OCI-LY3 (cell line): ENCODE measurements at regions not wholly inside any gene's neighbourhood (a gene's known extent, or its start where the extent isn't known, plus 50 kb on each side); places are given as distances from the start of the nearest gene placed in this dataset.

Experiments
- H2AFZ ChIP-seq: fragments of 200-600, 300-600 bp; shearing (Covaris generic); 2 replicates; pipeline ENCODE4 v1.6.0; 2014; ENCODE audit warnings: antibody characterized with exemption, low read depth, low read length
- H3K27ac ChIP-seq: fragments of 200-600, 300-600 bp; sonication (generic); 2 replicates; pipeline ENCODE4 v1.5.1; 2014; ENCODE audit warnings: mild to moderate bottlenecking, low read length, moderate library complexity, mixed read lengths
- H3K27me3 ChIP-seq: fragments of 200-600, 300-600 bp; sonication (generic); 2 replicates; pipeline ENCODE4 v1.6.1; 2014; ENCODE audit warnings: low read depth, low read length, mixed read lengths
- H3K36me3 ChIP-seq: fragments of 200-600, 300-600 bp; sonication (generic); replicated peaks from 2 replicates; pipeline ENCODE3; 2014; ENCODE audit warnings: low read depth, low read length, mixed read lengths
- H3K4me1 ChIP-seq: fragments of 300-600, 200-600 bp; sonication (generic); 2 replicates; pipeline ENCODE4 v1.6.1; 2014; ENCODE audit warnings: low read length, mixed read lengths
- H3K4me2 ChIP-seq: fragments of 200-600, 300-600 bp; sonication (generic); 2 replicates; pipeline ENCODE4 v1.6.1; 2014; ENCODE audit warnings: low read length, mixed read lengths
- H3K4me3 ChIP-seq: fragments of 300-600, 200-600 bp; sonication (generic); 2 replicates; pipeline ENCODE4 v1.5.1; 2014; ENCODE audit warnings: antibody characterized with exemption, mild to moderate bottlenecking, low read length, moderate library complexity
- H3K79me2 ChIP-seq: fragments of 300-600, 200-600 bp; shearing (Covaris generic); 2 replicates; pipeline ENCODE4 v1.6.1; 2014; ENCODE audit warnings: mild to moderate bottlenecking, low read length, mixed read lengths
- H3K9ac ChIP-seq: fragments of 300-600, 200-600 bp; shearing (Covaris generic); 2 replicates; pipeline ENCODE4 v1.6.0; 2014; ENCODE audit warnings: mild to moderate bottlenecking, low read length, moderate library complexity
- H3K9me3 ChIP-seq: fragments of 200-600, 300-600 bp; shearing (Covaris generic); 2 replicates; pipeline ENCODE4 v1.6.1; 2014; ENCODE audit warnings: low read length, mixed read lengths; ENCODE audit not compliant: insufficient read depth
- H4K20me1 ChIP-seq: fragments of 200-600, 300-600 bp; sonication (generic); 2 replicates; pipeline ENCODE4 v1.6.1; 2016; ENCODE audit warnings: low read length, mixed read lengths; ENCODE audit not compliant: insufficient read depth
- EZH2phosphoT487 ChIP-seq: fragments of 200-600 bp; shearing (Covaris generic); IDR thresholded peaks from 2 replicates; pipeline ENCODE4 v1.6.1; 2018; ENCODE audit warnings: antibody characterized with exemption, mixed run types, low read depth
- TF ChIP-seq, protein P1 (sequence below): fragments of 200-600, 300-600 bp; sonication (generic); IDR thresholded peaks from 2 replicates; pipeline ENCODE4 v1.5.1; 2014; ENCODE audit warnings: antibody characterized with exemption, low read length, low read depth

DNA sequence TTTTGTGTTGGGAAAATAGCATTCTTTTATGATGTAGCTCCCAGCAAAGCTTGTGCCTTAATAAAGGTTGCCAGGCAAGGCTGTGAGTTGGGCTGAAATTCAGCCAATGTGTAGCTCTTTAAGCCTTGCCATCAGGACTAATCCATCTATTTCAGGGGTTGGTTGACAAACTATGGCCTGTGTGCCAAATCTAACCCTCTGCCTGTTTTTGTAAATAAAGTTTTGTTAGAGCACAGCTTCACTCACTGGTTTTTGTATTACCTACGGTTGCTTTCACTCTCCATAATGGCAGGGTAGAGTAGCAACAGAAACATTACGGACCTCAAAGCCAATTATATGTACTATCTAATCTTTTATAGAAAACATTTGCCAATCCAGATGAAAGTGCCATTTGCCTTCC, 638.1 kb upstream of the POT1 start:
- Histone ChIP-seq H2AFZ (no peak overlapping the region), H3K79me2 (no peaks in the 10 kb centered on the region), H4K20me1 (no peaks in the 10 kb centered on the region), H3K4me3 (no peak overlapping the region), H3K9ac (no peak overlapping the region), H3K9me3 (no peaks in the 10 kb centered on the region), H3K27me3 (no peaks in the 10 kb centered on the region), H3K36me3 (no peaks in the 10 kb centered on the region), H3K27ac (no peak overlapping the region), H3K4me1 (peaks cover 22% of the 10 kb centered on the region), H3K4me2 (no peak overlapping the region)
- no peak for TF ChIP-seq EZH2phosphoT487
- TF ChIP-seq, protein P1, sequence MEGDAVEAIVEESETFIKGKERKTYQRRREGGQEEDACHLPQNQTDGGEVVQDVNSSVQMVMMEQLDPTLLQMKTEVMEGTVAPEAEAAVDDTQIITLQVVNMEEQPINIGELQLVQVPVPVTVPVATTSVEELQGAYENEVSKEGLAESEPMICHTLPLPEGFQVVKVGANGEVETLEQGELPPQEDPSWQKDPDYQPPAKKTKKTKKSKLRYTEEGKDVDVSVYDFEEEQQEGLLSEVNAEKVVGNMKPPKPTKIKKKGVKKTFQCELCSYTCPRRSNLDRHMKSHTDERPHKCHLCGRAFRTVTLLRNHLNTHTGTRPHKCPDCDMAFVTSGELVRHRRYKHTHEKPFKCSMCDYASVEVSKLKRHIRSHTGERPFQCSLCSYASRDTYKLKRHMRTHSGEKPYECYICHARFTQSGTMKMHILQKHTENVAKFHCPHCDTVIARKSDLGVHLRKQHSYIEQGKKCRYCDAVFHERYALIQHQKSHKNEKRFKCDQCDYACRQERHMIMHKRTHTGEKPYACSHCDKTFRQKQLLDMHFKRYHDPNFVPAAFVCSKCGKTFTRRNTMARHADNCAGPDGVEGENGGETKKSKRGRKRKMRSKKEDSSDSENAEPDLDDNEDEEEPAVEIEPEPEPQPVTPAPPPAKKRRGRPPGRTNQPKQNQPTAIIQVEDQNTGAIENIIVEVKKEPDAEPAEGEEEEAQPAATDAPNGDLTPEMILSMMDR = no peak

DNA sequence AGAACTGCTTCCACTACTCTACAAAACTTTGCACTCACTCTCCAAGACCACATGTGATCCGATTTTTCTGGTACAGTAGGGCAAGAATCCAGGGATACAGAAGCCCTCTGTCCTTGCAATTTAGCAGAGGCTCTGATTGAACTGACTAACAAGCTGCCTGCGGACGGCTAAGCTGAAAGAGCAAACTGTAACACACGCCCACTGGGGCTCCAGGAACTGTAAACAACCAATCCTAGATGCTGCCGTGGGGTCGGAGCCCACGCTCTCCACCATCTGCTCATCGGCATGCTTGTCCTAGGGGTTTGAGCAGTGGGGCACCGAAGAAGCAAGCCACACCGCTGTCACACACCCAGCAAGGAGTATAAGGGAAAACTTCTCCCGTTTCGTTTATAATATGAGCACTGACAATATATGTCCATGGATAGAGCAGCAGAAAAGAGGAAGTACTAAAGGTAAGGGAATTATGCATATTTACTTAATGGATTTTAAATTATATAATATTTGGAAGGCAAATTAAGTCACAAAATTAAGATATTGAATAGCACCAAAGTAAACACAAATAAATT, 634.4 kb upstream of the POT1 start:
- Histone ChIP-seq H2AFZ (no peak overlapping the region), H3K4me3 (no peak overlapping the region), H3K9ac (no peak overlapping the region), H4K20me1 (no peaks in the 10 kb centered on the region), H3K79me2 (no peaks in the 10 kb centered on the region), H3K4me1 (peaks cover 11% of the 10 kb centered on the region), H3K27me3 (no peaks in the 10 kb centered on the region), H3K27ac (no peak overlapping the region), H3K4me2 (no peak overlapping the region), H3K9me3 (no peaks in the 10 kb centered on the region), H3K36me3 (no peaks in the 10 kb centered on the region)
- TF ChIP-seq, protein P1 = no peak
- no peak for TF ChIP-seq EZH2phosphoT487

DNA sequence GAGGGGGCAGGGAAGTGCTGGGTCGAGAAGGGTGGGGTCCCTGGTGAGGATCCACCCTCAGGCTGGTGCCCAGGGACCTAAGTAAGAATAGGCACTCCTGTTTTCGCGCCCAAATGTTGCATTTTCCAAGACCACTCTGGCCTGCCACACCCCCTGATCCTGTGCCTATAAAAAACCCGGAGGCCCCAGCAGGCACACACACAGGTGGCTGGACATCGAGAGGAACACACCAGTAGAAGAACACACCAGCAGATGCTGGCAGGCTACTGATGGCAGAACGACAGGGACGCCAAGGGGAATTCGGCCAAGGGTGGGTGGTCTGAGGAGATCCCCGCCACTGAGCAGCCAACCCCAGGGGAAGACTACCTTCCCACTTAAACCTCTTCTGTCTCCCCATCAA, 633.9 kb upstream of the POT1 start:
- TF ChIP-seq, protein P1 = no peak
- no peak for TF ChIP-seq EZH2phosphoT487
- H3K27ac ChIP-seq = no peak overlapping the region
- no peak overlapping the region for H2AFZ ChIP-seq
- H3K9ac ChIP-seq = no peak overlapping the region
- H3K4me3 ChIP-seq = no peak overlapping the region
- no peaks in the 10 kb centered on the region for H3K36me3 ChIP-seq
- H3K4me1 ChIP-seq = peaks cover 6% of the 10 kb centered on the region
- H3K79me2 ChIP-seq = no peaks in the 10 kb centered on the region
- no peaks in the 10 kb centered on the region for H3K9me3 ChIP-seq
- H3K4me2 ChIP-seq = no peak overlapping the region
- no peaks in the 10 kb centered on the region for H3K27me3 ChIP-seq
- H4K20me1 ChIP-seq = no peaks in the 10 kb centered on the region

DNA sequence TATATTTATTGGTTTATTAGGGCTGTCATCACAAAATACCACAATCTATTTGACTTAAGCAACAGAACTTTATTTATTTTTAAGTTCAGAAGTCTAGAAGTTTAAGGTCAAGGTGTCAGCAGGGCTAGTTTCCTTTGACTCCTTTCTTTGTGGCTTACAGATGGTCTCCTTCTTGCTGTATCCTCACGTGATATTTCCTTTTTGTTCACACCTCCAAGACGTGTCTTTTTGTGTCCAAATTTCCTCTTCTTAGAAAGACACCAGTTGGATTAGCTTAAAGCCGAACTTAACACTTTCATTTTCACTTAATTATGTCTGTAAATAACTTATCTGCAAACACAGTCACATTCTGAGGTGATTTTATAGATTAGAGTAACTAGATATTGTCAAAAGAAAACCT, 631.4 kb upstream of the POT1 start:
- TF ChIP-seq, protein P1 = no peak
- no peak for TF ChIP-seq EZH2phosphoT487
- Histone ChIP-seq H3K9me3 (no peaks in the 10 kb centered on the region), H3K4me2 (peak overlapping the region; percentile 52), H4K20me1 (no peaks in the 10 kb centered on the region), H3K27ac (no peak overlapping the region), H2AFZ (peak overlapping the region; percentile 79), H3K36me3 (no peaks in the 10 kb centered on the region), H3K79me2 (no peaks in the 10 kb centered on the region), H3K27me3 (no peaks in the 10 kb centered on the region), H3K4me3 (peak overlapping the region; percentile 50), H3K9ac (no peak overlapping the region), H3K4me1 (peaks cover 4% of the 10 kb centered on the region; the same call in 1 of the 2 replicates)
